ENCODE measurements at regions not wholly inside any gene's neighbourhood (a gene's known extent, or its start where the extent isn't known, plus 50 kb on each side); places are given as distances from the start of the nearest gene placed in this dataset.

GRCh38 chr3:82306189-82306588 is 544.7 kb upstream of the GBE1 start:
- Histone ChIP-seq H3K4me3 (no peak overlapping the region), H3K36me3 (no peaks in the 10 kb centered on the region), H3K4me1 (ENCODE audit: control insufficient read depth in 1 of 2, low read depth in 2 of 2) (no peaks in the 10 kb centered on the region), H3K27me3 (replicated peaks; ENCODE audit: insufficient read depth) (no peaks in the 10 kb centered on the region), H3K27ac (no peak overlapping the region), H3K9me3 (no peaks in the 10 kb centered on the region)
- no peak for TF ChIP-seq CTCF (IDR thresholded peaks at IDR 0.05)
- DNase-seq (ENCODE audit: low spot score) (no peak), ATAC-seq (ENCODE audit: insufficient number of reproducible peaks, low FRiP score, low read depth) (no peak)

DNA sequence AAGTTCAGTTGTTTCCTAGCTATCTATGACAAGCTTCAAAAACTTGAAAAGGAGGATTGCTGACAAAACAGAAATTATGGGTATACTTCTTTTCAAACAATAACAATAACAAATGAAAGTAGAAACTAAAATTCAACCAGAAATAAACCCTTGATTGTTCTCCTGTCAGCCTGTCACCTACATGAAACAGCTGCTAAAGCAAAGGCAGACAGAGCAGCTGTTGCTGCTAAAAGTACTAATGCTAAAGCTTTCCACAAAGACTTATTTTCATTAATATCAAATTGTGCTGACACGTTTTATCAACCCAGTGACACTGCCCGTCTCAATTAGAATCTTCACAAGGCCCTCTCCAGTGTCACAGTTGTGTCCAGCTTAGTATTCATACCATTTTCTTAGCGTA is 533.2 kb upstream of the GBE1 start:
- TF ChIP-seq CTCF (IDR thresholded peaks at IDR 0.05), result no peak
- Histone ChIP-seq H3K27ac (no peak overlapping the region), H3K9me3 (no peaks in the 10 kb centered on the region), H3K4me3 (no peak overlapping the region), H3K36me3 (no peaks in the 10 kb centered on the region), H3K27me3 (replicated peaks; ENCODE audit: insufficient read depth) (no peaks in the 10 kb centered on the region), H3K4me1 (ENCODE audit: control insufficient read depth in 1 of 2, low read depth in 2 of 2) (no peaks in the 10 kb centered on the region)
- ATAC-seq (ENCODE audit: insufficient number of reproducible peaks, low FRiP score, low read depth) (no peak), DNase-seq (ENCODE audit: low spot score) (no peak)

GRCh38 chr3:82293867-82294266 is 532.4 kb upstream of the GBE1 start:
- Histone ChIP-seq H3K4me1 (ENCODE audit: control insufficient read depth in 1 of 2, low read depth in 2 of 2) (no peaks in the 10 kb centered on the region), H3K4me3 (no peak overlapping the region), H3K27ac (no peak overlapping the region), H3K36me3 (no peaks in the 10 kb centered on the region), H3K9me3 (no peaks in the 10 kb centered on the region), H3K27me3 (replicated peaks; ENCODE audit: insufficient read depth) (no peaks in the 10 kb centered on the region)
- TF ChIP-seq CTCF (IDR thresholded peaks at IDR 0.05), result no peak
- DNase-seq (ENCODE audit: low spot score) (no peak), ATAC-seq (ENCODE audit: insufficient number of reproducible peaks, low FRiP score, low read depth) (no peak)

GRCh38 chr3:82293435-82293834 is 532.0 kb upstream of the GBE1 start:
- H3K9me3 ChIP-seq, result no peaks in the 10 kb centered on the region
- no peaks in the 10 kb centered on the region for H3K4me1 ChIP-seq (ENCODE audit: control insufficient read depth in 1 of 2, low read depth in 2 of 2)
- no peaks in the 10 kb centered on the region for H3K36me3 ChIP-seq
- TF ChIP-seq CTCF (IDR thresholded peaks at IDR 0.05), result no peak
- no peak overlapping the region for H3K4me3 ChIP-seq
- DNase-seq (ENCODE audit: low spot score) (no peak), ATAC-seq (ENCODE audit: insufficient number of reproducible peaks, low FRiP score, low read depth) (no peak)
- H3K27ac ChIP-seq, result no peak overlapping the region
- H3K27me3 ChIP-seq (replicated peaks; ENCODE audit: insufficient read depth), result no peaks in the 10 kb centered on the region

GRCh38 chr3:82287562-82287961 is 526.1 kb upstream of the GBE1 start:
- Histone ChIP-seq H3K4me1 (ENCODE audit: control insufficient read depth in 1 of 2, low read depth in 2 of 2) (no peaks in the 10 kb centered on the region), H3K27me3 (replicated peaks; ENCODE audit: insufficient read depth) (no peaks in the 10 kb centered on the region), H3K36me3 (no peaks in the 10 kb centered on the region), H3K9me3 (no peaks in the 10 kb centered on the region), H3K4me3 (no peak overlapping the region), H3K27ac (no peak overlapping the region)
- no peak for TF ChIP-seq CTCF (IDR thresholded peaks at IDR 0.05)
- DNase-seq (ENCODE audit: low spot score) (no peak), ATAC-seq (ENCODE audit: insufficient number of reproducible peaks, low FRiP score, low read depth) (no peak)

Measured in thoracic aorta (tissue), 2 donors.